NCI-H2107 (cell line): ENCODE measurements at regions not wholly inside any gene's neighbourhood (a gene's known extent, or its start where the extent isn't known, plus 50 kb on each side); places are given as distances from the start of the nearest gene placed in this dataset.

Experiments
- DNase-seq: peaks from one replicate; lab custom pipeline; 2025; lab: John Stamatoyannopoulos, UW

DNA sequence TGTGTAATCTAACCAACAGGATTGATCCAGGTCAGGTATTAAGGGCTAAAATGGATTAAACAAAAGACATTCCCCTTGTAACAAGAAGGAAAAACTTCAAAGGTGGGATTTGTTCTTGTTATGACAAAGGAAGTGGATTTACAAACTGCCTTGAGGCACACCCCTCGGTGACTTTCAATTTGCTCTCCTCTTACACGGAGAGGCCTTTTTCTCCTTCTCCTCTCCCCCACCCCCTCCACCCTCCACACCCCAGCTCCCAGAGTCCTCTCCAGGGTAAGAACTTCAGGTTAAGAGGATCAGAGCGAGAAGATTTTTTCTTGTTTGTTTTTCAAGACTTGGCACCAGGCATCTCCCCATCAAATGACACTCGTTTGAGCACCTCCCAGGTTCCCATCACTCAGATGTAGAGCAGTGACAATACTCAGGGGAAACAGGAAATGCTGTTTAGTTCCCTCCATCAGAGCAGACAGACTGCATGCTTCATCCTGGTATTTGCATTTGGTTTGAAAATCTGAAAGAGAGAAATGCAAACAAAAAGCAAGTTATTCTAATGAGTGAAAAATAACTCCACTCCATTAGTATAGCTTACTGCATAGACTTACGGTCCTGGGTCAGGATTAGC, 77.6 kb upstream of the TMEM260 start:
- DNase-seq = no peak

DNA sequence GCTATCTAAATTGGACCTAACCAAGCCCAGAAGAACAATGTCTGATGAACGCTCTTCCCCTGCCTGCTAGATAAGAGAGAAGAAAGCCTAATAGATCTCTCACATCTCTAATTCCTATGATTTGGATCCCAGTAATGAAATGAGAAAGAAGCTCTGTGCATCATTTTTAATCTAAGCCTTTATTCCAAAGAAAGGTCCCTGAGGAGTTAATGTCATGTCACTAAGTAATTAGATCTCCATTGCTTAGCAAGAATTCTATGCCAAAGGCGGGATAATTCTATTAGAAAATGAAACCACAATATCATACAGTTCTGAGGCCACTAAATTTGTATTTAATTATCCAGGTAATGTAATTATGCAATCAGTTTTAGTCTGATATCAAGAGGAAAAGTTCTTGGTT, 74.2 kb upstream of the TMEM260 start:
- no peak for DNase-seq

DNA sequence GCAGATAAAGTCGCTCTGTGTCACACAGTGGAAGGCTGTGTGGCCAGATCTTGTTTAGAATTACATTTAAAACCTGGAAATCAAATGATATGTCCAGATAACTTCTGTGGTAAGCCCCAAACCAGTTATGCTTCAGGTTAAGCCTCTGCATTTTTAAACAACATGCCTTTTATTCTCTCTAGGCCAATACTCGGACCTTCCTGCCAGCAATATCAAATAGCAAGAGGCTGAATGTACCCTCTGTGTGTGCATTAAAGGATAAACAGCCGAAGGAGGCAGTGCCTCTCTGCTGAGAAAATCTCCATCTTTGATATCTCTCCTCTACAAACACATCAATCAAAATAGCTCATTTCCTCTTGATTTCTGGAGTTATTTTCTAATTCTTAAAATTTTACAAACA, 67.1 kb upstream of the TMEM260 start:
- no peak for DNase-seq

DNA sequence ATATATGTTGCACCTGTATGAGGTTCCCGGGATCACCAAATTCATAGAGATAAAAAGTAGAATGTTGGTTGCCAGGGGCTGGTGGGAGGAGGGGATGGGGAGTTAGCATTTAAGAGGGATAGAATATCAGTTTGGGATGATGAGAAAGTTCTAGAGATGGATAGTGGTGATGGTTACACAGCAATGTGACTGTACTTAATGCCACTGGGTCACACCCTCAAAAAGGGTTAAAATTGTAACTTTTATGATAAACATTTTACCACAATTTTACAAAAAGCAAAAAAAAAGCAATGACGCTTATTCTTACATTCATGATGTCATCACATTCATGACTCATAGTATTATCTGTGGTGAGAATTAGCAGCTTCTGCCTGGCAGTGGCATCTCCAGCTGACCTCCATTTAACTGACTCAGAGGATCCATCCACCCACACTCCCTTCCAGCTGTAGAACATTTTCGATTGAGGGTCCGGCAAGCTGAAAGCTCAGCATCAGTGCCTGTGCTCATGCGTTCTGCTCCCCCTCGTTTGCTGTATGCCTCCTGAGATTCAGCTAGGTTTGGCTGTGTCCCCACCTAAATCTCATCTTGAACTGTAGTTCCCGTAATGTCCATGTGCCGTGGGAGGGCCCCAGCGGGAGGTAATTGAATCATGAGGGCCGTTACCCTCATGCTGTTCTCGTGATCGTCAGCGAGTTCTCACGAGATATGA, 64.8 kb upstream of the TMEM260 start:
- no peak for DNase-seq

DNA sequence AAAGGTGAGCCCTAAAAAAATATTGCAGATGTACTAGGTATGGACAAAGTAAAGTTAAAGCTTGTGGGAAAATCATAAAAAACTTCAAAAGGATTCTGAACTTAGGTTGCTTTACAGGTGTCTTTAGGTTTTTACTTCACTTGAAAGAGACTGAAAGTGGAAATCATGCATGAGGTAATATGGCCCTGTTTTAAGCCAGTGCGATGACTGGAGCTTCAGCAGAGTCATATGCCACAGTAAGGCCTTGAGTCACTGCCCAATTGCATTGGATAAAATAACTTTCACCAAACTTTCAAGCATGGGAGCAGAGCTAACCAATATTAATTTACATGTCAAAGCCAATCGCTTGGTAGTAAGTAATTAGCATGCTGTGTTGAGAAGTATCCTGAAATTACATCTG, 63.9 kb upstream of the TMEM260 start:
- DNase-seq = no peak

DNA sequence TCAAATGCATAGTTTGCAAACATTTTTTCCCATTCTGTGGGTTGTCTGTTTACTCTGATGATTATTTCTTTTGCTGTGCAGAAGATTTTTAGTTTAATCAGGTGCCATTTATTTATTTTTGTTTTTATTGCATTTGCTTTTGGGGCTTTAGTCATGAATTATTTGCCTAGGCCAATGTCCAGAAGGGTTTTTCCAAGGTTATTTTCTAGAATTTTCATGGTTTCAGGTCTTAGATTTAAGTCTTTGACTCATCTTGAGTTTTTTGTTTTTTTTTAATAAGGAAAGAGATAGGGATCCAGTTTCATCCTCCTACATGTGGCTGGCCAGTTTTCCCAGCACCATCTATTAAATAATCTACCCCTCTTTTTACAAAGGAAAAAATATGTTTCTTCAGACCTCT, 57.2 kb upstream of the TMEM260 start:
- DNase-seq = no peak

DNA sequence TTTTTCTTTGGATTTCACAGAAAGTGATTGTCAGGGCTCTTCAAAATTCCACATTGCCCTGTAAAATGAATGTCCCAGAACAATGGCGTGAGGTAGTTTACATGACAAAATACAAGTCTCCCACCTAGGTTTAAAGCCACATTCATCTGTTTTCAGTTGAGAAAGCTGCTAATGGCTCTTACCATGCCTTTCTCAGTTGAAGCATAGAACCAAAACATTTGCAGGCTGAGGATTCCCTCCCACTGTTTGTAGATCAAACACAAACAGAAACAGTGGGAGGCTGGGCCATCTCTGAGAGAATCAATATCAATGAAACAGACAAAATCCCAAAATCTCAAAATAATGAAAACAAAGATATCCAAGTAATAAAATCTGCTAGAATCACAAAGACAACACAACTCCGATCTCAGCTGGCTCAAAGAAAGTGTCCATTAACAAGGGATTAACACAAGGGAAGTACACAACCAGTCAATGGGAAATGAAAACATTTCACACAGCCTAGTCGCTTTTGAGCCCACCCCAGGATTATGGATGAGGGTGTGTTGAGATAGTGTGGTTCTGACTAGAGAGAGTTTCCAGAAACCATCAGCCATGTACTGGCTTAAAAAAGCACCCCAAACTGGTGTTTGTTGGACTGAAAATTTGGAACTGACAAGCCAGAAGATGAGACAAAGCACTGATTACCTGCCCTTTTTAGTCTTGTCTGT, 54.5 kb upstream of the TMEM260 start:
- no peak for DNase-seq

DNA sequence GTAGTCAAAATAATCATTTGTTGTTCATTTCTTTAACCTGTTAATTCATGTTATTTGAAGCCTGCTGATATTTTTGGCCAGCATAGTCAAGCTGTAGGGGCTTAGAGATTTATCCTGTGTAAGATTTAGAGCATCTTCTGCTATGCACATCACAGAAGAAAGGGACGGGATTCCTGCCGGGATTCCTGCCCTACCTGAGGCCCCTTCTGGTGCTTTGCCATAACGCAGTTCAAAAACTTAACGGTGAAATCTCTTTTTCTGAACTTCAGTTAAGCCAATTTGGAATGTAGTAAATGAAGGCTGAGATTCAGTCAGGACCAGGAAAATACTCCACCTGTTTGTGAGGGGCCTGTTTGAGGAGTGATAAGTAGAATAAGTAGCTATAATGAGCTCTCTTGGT, 50.7 kb upstream of the TMEM260 start:
- no peak for DNase-seq
